HG03521 (cell line): ENCODE measurements at regions not wholly inside any gene's neighbourhood (a gene's known extent, or its start where the extent isn't known, plus 50 kb on each side); places are given as distances from the start of the nearest gene placed in this dataset.

Experiments used
- ATAC-seq: cut with Tn5 transposase; IDR thresholded peaks from one replicate; pipeline ENCODE4 v1.9.1; 2021; ENCODE audit warnings: mild to moderate bottlenecking, moderate library complexity; ENCODE audit not compliant: unreplicated experiment

GRCh38 chr18:56038171-56039030, 450.4 kb upstream of the TCF4 start:
- no peak for ATAC-seq

DNA sequence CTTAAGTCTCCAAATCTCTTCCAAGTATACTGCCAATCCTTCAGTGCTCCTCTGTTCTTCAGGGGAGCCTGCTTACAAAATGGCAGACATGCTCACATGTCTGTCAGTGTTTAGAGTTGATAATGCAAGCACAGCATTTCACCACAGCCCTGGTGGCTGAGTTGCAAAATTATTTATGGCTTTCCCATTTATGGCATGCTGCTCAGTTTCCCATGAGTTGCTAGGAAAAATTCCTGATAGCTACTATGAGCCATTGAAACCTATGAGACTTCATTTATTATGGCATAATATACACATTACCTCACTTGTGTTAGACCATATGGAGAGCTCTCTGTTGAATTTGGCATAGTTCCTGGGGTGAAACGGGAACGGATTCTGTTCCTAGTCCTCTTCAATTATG, 448.7 kb upstream of the TCF4 start:
- no peak for ATAC-seq

DNA sequence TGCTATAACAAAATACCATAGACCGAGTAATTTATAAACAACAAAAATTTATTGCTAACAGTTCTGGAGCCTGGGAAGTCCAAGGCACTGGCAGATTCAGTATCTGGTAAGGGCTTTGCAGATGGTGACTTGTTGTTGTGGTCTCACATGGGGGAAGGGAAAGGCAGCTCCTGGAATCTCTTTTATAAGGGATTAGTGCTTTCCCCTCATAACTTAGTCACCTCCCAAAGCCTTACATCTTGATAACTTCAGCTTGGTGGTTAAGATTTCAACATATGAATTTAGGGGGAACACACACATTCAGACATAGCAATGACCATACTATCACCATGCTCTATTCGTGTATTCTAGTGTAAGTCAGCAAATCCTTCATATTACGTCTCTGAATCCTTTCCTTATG, 447.6 kb upstream of the TCF4 start:
- ATAC-seq, result no peak

DNA sequence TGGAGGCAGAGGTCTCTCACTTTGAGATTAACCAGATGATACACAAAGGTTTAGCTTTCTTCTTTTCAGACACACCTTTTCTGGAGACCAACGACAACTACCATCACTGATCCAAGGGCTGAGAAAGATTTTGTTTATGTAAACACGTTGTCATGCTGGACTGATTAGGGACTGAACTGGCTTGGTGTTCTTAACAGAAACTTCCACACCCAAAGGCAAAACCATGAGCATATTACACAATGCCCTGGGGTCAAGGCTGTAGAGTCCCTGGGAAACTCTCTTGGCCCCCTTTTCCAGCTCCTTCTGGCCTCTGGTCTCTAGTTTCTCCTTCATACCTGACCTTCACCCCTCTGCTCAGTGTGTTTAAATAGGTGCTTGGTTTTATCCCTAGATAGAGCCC, 447.0 kb upstream of the TCF4 start:
- ATAC-seq, result no peak

DNA sequence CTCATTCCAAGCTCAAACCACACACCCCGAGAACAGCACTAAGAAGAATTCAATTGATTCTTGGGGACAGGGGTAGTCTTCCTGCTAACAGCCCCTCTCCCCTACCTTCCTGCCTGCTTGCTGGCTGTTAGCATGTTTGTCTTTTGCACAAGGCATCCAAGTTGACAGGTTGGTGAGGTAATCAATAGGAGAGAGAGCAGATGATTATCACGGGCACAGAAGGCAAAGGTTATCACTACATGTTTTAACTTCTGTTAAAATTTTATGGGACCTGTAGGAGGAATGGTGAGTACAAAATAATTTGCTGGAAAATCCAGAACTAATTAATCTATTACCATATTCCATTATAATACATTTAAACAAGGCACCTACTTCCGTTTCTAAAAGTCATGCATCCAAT, 442.1 kb upstream of the TCF4 start:
- no peak for ATAC-seq

GRCh38 chr18:56028514-56028913, 440.5 kb upstream of the TCF4 start:
- ATAC-seq, result no peak

GRCh38 chr18:56026509-56026908, 438.5 kb upstream of the TCF4 start:
- no peak for ATAC-seq

GRCh38 chr18:56021809-56022195, 433.8 kb upstream of the TCF4 start:
- ATAC-seq, result no peak

DNA sequence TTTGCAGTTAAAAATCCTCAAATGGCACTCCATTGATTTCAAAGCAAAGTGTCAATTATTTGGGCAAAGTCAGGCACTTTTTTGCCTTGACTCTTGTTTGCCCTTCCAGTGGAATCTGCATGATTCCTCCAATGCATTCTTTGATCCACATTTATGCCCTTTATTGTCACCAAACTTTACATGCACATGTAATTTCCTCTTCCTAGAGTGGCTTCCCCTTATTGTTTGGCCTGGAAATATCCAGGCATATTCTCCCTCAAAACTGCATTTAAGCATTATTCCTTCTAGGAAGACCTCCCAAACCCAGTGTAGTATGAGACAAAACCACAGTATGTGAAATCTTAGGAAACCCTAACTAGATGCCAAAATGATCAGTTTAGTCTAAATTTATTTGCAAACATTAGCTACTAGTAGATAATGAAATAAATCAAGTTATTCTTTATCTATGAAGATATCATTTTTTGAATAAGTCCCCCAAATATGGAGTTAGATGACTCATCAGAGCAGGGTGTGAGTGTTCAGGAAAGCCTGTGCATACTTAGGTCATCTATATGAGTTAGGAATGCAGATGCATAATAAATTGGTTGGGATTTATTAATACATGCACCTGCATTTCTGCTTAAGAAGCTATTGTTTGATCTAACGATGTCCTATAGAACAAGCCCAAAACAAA, 433.3 kb upstream of the TCF4 start:
- no peak for ATAC-seq

- no peak for ATAC-seq
These were observed 431.9 kb upstream of the TCF4 start for GRCh38 chr18:56019908-56020307.

DNA sequence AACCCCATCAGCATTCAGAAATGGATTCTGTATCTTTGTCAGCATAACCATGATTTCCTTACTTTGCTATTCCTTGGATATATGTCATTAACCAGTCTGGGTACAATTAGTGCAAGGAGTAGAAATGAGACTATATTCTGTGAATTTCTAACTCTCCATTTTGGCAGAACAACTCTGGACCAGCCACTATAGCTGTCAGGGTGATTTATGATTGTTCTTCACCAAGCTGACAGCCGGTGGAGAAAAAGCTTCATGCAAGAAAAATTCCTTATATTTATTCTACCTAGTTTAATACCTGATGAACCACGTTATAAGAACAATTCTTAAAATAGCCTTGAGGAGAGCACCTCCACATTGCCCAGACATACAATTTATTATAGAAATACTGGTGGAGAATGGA, 431.2 kb upstream of the TCF4 start:
- no peak for ATAC-seq

DNA sequence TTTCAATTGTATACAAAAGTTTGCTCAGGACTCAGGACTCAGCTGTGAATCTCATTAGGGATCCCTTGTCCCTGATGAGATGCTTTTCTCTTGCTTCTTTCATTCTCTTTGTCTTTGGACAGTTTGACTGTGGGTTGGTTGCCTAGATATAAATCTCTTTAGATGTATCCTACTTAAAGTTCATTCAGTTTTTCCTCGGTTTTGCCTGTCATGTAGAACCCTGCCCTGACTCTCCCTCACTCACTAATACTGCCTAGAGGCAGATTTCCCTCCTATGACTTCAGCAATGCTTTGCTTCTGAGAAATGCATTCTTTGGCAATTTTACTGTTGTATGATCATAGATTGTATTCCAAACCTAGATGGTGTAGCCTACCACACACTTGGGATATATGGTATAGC, 421.4 kb upstream of the TCF4 start:
- ATAC-seq, result no peak

DNA sequence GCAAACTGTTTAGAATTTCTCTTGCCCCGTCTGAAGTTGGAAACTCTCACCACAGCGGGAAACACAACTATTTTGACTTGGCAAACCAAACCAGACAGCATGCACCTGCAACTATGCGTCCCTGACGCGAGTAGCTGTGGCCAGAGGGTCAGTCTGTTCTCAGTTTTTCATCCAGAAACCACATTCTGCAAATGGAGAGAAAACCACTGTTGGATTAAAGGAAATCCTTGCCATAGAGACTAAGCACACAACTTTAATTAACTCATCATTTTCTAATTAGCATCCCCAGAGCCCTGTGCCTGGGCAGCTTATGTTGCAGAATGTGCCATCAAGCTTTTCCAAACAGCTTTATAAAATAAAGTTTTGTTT, 415.7 kb upstream of the TCF4 start:
- no peak for ATAC-seq

DNA sequence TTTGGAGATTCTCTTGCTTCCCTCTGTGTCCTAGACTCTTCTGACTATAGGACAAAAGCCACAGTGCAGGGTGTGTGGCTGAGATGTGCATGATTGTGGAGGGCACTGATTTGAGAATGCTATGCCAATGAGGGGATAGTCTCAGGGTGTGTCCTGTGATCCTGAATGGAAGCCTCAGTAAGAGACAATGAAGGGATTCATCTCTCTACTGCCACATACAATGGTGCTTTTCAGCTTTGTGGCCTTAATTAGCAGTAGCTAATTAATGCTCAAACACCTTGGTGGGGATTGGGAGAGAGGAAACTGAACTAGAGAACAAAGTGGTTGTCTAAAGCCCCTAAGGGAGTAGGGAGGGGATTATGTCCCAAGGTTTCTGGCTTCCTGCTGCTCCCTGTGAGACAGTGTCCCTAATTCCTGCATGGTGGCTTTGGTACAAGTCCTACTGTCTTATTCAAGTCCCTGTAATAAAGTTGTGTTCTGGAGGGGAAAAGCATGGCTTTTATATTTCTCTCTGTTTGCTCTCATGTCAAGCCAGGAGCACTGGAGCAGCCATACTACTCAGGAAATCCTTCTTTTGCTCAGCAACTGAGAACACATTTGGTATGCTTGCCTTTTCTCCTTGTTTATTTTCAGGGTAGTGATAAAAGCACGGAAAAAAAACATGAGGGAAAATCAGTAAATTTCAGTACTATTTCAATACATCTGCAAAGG, 415.2 kb upstream of the TCF4 start:
- no peak for ATAC-seq

DNA sequence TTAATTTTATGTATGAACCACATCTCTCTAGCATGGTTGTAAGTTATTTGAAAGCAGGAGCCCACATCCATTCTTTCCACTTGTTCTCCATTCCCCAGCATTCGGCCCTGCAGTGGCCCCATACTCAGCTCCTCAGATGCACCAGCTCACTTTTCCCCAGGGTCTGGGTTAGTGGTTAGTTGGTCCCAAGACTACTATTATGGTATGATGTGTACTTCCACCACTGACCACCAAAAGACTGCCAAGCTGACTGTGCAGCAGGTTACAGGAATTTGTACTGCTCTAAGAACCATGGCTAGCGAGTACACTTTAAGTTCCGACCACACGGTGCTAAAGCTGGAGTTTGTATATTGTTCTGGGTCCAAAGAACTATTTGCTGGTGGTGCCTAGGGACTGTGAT, 413.6 kb upstream of the TCF4 start:
- no peak for ATAC-seq

- no peak for ATAC-seq
These were observed 412.0 kb upstream of the TCF4 start for GRCh38 chr18:56000041-56000440.

DNA sequence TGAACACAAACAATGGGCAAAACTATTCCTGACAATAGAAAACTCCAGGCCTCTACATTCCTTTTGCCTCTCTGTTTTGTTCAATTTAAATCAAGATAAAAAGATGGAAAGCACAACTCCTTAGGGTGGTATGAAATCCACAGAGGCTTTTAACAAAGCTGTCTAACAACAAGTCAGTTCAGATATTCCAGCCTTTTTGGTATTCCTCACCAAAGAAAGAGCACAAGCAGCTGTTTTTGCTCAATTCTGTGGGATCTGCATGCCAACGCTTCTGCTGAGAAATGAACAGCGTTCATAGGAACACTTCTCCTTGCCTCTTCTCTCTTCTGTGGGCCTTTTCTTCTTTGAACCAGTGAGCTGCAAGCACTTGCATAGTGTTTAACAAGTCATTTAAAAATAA, 411.6 kb upstream of the TCF4 start:
- no peak for ATAC-seq

GRCh38 chr18:55998801-55999385, 410.9 kb upstream of the TCF4 start:
- ATAC-seq, result no peak

DNA sequence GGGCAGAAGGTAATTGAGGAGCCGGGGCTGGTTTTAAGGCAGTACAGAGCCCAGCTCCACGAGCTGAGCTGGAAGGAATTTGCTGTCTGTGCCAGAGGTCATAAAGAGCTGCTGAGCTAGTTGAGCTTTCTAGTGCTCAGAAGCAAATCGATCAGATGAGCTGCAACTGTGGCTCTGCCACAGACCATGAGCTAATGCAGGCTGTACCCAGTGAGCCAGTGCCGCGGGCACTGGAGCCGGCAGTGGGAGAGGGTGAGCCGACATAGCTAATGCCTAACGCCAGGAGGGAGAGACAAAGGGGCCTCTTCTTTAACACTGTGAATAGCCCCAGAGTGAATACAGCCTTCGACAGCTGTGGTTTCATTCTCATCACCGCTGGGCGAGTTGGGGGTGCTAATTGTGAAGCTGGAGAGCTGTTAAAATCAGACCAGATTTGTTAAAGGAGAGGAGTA, 410.1 kb upstream of the TCF4 start:
- no peak for ATAC-seq

GRCh38 chr18:55997151-55997561, 409.2 kb upstream of the TCF4 start:
- ATAC-seq, result no peak

- no peak for ATAC-seq
These were observed 408.7 kb upstream of the TCF4 start for GRCh38 chr18:55996717-55997116.

GRCh38 chr18:55990186-55990585, 402.2 kb upstream of the TCF4 start:
- no peak for ATAC-seq
